ENCODE measurements at regions not wholly inside any gene's neighbourhood (a gene's known extent, or its start where the extent isn't known, plus 50 kb on each side); places are given as distances from the start of the nearest gene placed in this dataset.
"Not testable (repeated sequence)": the region's sequence is repeated elsewhere in the genome, so short reads cannot be mapped to it uniquely, and the experiment has no call there.

DNA sequence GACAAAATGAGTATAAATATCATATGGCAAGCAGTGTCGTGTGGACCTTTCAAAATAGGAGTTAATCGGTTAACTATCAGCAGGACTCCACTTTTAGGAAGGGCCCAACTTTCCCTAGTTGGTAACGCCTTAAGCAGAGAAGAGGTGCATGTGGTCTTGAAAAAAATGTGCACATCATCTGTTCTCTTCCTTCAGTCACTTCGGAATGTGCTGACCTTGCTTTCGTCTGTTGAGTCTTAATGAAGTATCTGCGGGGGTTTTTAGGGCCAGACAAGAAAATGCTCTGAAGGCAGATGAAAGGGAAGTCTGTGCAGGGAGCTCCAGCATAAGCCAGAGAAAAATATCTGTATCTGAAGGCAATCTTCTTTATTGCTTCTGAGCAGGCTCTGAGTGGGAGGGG, 185.2 kb downstream of the AEBP2 start:
- CTCF ChIA-PET (ENCODE audit: unreplicated experiment), result no interaction called here
- intact Hi-C loops (cut with micrococcal nuclease; ENCODE audit: unreplicated experiment), result no loop called here
- Histone ChIP-seq H3K4me3 (ENCODE audit: low read depth, low read length, poor library complexity, severe bottlenecking) (no peak overlapping the region), H4K20me1 (ENCODE audit: insufficient read depth, low read length) (no peaks in the 10 kb centered on the region), H2AFZ (ENCODE audit: low read length) (no peak overlapping the region), H3K9me2 (ENCODE audit: insufficient read depth, low read length) (no peaks in the 10 kb centered on the region), H3K36me3 (ENCODE audit: insufficient read depth, low read length) (no peaks in the 10 kb centered on the region), H3K9me3 (ENCODE audit: low read length) (no peaks in the 10 kb centered on the region), H3K4me1 (ENCODE audit: insufficient read depth, low read length, poor library complexity, severe bottlenecking) (no peaks in the 10 kb centered on the region), H3K79me2 (ENCODE audit: insufficient read depth, low read depth, low read length) (no peaks in the 10 kb centered on the region), H3K4me2 (ENCODE audit: low read length) (no peak overlapping the region), H3K27ac (ENCODE audit: low read depth, low read length, poor library complexity, severe bottlenecking) (no peak overlapping the region)
- POLR2A ChIA-PET, result no interaction called here
- TF ChIP-seq, protein P1, sequence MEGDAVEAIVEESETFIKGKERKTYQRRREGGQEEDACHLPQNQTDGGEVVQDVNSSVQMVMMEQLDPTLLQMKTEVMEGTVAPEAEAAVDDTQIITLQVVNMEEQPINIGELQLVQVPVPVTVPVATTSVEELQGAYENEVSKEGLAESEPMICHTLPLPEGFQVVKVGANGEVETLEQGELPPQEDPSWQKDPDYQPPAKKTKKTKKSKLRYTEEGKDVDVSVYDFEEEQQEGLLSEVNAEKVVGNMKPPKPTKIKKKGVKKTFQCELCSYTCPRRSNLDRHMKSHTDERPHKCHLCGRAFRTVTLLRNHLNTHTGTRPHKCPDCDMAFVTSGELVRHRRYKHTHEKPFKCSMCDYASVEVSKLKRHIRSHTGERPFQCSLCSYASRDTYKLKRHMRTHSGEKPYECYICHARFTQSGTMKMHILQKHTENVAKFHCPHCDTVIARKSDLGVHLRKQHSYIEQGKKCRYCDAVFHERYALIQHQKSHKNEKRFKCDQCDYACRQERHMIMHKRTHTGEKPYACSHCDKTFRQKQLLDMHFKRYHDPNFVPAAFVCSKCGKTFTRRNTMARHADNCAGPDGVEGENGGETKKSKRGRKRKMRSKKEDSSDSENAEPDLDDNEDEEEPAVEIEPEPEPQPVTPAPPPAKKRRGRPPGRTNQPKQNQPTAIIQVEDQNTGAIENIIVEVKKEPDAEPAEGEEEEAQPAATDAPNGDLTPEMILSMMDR (conservative IDR thresholded peaks at IDR 0.05; ENCODE audit: low read length), result no peak
- TF ChIP-seq EZH2phosphoT487 (IDR thresholded peaks at IDR 0.05; ENCODE audit: borderline replicate concordance, low read depth, low read length), result no peak
- BruUV-seq (replicated peaks), result no TSS peak
- no peak for DNase-seq (ENCODE audit: low spot score)

DNA sequence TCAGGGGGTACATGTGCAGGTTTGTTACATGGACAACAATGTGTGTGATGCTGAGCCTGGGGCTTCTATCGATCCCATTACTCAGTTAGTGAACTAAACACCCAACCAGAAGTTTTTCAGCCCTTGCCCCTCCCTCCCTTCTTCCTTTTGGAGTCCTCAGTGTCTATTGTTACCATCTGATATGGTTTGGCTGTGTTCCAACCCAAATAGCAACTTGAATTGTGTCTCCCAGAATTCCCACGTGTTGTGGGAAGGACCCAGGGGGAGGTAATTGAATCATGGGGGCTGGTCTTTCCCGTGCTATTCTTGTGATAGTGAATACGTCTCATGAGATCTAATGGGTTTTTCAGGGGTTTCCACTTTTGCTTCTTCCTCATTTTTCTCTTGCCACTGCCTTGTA, 186.3 kb downstream of the AEBP2 start:
- BruUV-seq (replicated peaks); H4K20me1 ChIP-seq (ENCODE audit: insufficient read depth, low read length); CTCF ChIA-PET (ENCODE audit: unreplicated experiment); POLR2A ChIA-PET; H2AFZ ChIP-seq (ENCODE audit: low read length); H3K27ac ChIP-seq (ENCODE audit: low read depth, low read length, poor library complexity, severe bottlenecking); H3K9me2 ChIP-seq (ENCODE audit: insufficient read depth, low read length); H3K4me3 ChIP-seq (ENCODE audit: low read depth, low read length, poor library complexity, severe bottlenecking); DNase-seq (ENCODE audit: low spot score); H3K4me2 ChIP-seq (ENCODE audit: low read length); H3K4me1 ChIP-seq (ENCODE audit: insufficient read depth, low read length, poor library complexity, severe bottlenecking); intact Hi-C loops (cut with micrococcal nuclease; ENCODE audit: unreplicated experiment); H3K36me3 ChIP-seq (ENCODE audit: insufficient read depth, low read length); H3K79me2 ChIP-seq (ENCODE audit: insufficient read depth, low read depth, low read length); H3K9me3 ChIP-seq (ENCODE audit: low read length): not testable (repeated sequence)

DNA sequence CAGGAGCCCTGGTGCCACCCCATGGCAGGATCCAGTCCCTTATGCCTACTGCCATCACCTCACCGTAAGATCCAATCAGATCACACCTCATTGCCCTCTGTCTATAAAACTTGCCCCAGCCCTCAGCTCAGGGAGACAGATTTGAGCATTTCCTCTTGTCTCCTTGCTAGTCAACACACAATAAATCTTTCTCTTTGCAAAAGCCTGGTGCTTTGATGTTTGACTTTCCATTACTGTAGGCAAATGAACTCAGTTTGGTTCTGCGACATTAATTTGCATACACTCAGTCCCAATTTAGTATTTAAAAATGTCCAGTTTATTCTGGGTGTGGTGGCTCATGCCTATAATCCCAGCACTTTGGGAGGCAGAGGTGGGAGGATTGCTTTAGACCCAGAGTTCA, 188.4 kb downstream of the AEBP2 start:
- Histone ChIP-seq H3K9me3 (ENCODE audit: low read length) (no peaks in the 10 kb centered on the region), H3K79me2 (ENCODE audit: insufficient read depth, low read depth, low read length) (no peaks in the 10 kb centered on the region), H2AFZ (ENCODE audit: low read length) (no peak overlapping the region), H3K9me2 (ENCODE audit: insufficient read depth, low read length) (no peaks in the 10 kb centered on the region), H4K20me1 (ENCODE audit: insufficient read depth, low read length) (no peaks in the 10 kb centered on the region), H3K4me3 (ENCODE audit: low read depth, low read length, poor library complexity, severe bottlenecking) (no peak overlapping the region), H3K4me2 (ENCODE audit: low read length) (no peak overlapping the region), H3K27ac (ENCODE audit: low read depth, low read length, poor library complexity, severe bottlenecking) (no peak overlapping the region), H3K4me1 (ENCODE audit: insufficient read depth, low read length, poor library complexity, severe bottlenecking) (no peaks in the 10 kb centered on the region), H3K36me3 (ENCODE audit: insufficient read depth, low read length) (no peaks in the 10 kb centered on the region)
- TF ChIP-seq, protein P1 (conservative IDR thresholded peaks at IDR 0.05; ENCODE audit: low read length), result no peak
- no peak for TF ChIP-seq EZH2phosphoT487 (IDR thresholded peaks at IDR 0.05; ENCODE audit: borderline replicate concordance, low read depth, low read length)
- ChIA-PET CTCF (ENCODE audit: unreplicated experiment) (no interaction called here), POLR2A (no interaction called here)
- no TSS peak for BruUV-seq (replicated peaks)
- intact Hi-C loops (cut with micrococcal nuclease; ENCODE audit: unreplicated experiment), result no loop called here
- DNase-seq (ENCODE audit: low spot score), result no peak
